B cell (primary cell): ENCODE measurements at regions not wholly inside any gene's neighbourhood (a gene's known extent, or its start where the extent isn't known, plus 50 kb on each side); places are given as distances from the start of the nearest gene placed in this dataset.
A peak's percentile ranks its signal among the peaks of the same experiment; 100 is the strongest.

Source experiments
- ATAC-seq: fragments of 200-7000 bp; cut with Tn5 transposase; one replicate; pipeline ENCODE4 v1.10.0; 2021; ENCODE audit warnings: low read depth, mild to moderate bottlenecking, moderate number of reproducible peaks, moderate library complexity
- CTCF ChIA-PET: fragments of 350-600 bp; sonication (Branson Sonifier 250); formaldehyde crosslinking; loops from one replicate; lab custom pipeline; 2021; ENCODE audit warnings: antibody characterized with exemption, inconsistent platforms; lab: Charles Lee
- POLR2A ChIA-PET: fragments of 350-600 bp; sonication (Branson Sonifier 250); formaldehyde crosslinking; loops from one replicate; lab custom pipeline; 2021; ENCODE audit warnings: antibody characterized with exemption; lab: Charles Lee
- DNase-seq: peaks from one replicate; pipeline ENCODE4 v3.0.0; 2013
- H2AFZ ChIP-seq: 2 replicates; pipeline ENCODE4 v1.6.1; 2012; ENCODE audit warnings: mild to moderate bottlenecking, low read depth, low read length; ENCODE audit not compliant: insufficient read depth, poor library complexity, severe bottlenecking
- H3K27ac ChIP-seq, 2 donors: 1 replicate in 1 of 2; 2 replicates in 1 of 2; pipeline ENCODE4 v1.5.1; 2012 to 2013; ENCODE audit warnings: low read length in 2 of 2, mild to moderate bottlenecking in 2 of 2, moderate library complexity in 1 of 2
- H3K27me3 ChIP-seq, 4 experiments: fragments of 200-600 bp in 1 of 4; sonication (generic) in 1 of 4; replicated peaks in 1 of 4; 1 replicate in 2 of 4; 2 replicates in 2 of 4; pipeline versions ENCODE4 v1.6.1 to v1.7.0; 2013 to 2016; ENCODE audit warnings: low read length in 3 of 4, mild to moderate bottlenecking in 2 of 4, mixed read lengths in 1 of 4, moderate library complexity in 1 of 4; ENCODE audit not compliant: insufficient read depth in 4 of 4, control insufficient read depth in 3 of 4; ENCODE audit errors: control extremely low read depth in 1 of 4
- H3K36me3 ChIP-seq, 2 experiments: replicated peaks in 1 of 2; 1 replicate in 1 of 2; 2 replicates in 1 of 2; pipeline versions ENCODE4 v1.6.1 to v1.7.1; 2013; ENCODE audit warnings: low read length in 1 of 2; ENCODE audit not compliant: insufficient read depth in 2 of 2, control insufficient read depth in 1 of 2; ENCODE audit errors: control extremely low read depth in 1 of 2, extremely low read depth in 1 of 2
- H3K4me1 ChIP-seq, 2 donors: fragments of 200-600 bp in 1 of 2; sonication (generic) in 1 of 2; 1 replicate in 1 of 2; 2 replicates in 1 of 2; pipeline versions ENCODE4 v1.5.1 to v1.6.1; 2013 to 2017; ENCODE audit warnings: low read length in 2 of 2; ENCODE audit not compliant: control insufficient read depth in 2 of 2, insufficient read depth in 2 of 2
- H3K4me2 ChIP-seq: replicated peaks from 2 replicates; pipeline ENCODE3; 2012; ENCODE audit warnings: mild to moderate bottlenecking, low read depth, low read length; ENCODE audit not compliant: poor library complexity, severe bottlenecking
- H3K4me3 ChIP-seq, 5 experiments: fragments of 200-600 bp in 1 of 5; sonication (generic) in 1 of 5; 1 replicate in 3 of 5; 2 replicates in 2 of 5; pipeline versions ENCODE4 v1.5.1 to v1.7.0; 2011 to 2016; ENCODE audit warnings: low read length in 4 of 5, mild to moderate bottlenecking in 4 of 5, low read depth in 2 of 5, control low read depth in 1 of 5, moderate library complexity in 1 of 5; ENCODE audit not compliant: insufficient read depth in 1 of 5; ENCODE audit errors: control extremely low read depth in 1 of 5, extremely low read depth in 1 of 5
- H3K79me2 ChIP-seq: fragments of 200-600 bp; sonication (generic); one replicate; pipeline ENCODE4 v1.6.0; 2016; ENCODE audit warnings: low read length; ENCODE audit not compliant: control insufficient read depth, insufficient read depth
- H3K9ac ChIP-seq: fragments of 200-600 bp; sonication (generic); 2 replicates; pipeline ENCODE4 v1.6.1; 2017; ENCODE audit warnings: mild to moderate bottlenecking, low read length, moderate library complexity
- H3K9me3 ChIP-seq, 3 donors: one replicate each; pipeline versions ENCODE4 v1.6.1 to v1.7.1; 2013; ENCODE audit warnings: low read length in 2 of 3; ENCODE audit not compliant: control insufficient read depth in 2 of 3, insufficient read depth in 1 of 3; ENCODE audit errors: control extremely low read depth in 1 of 3
- H4K20me1 ChIP-seq: 2 replicates; pipeline ENCODE4 v1.6.0; 2012; ENCODE audit warnings: mild to moderate bottlenecking, low read length; ENCODE audit not compliant: insufficient read depth, control insufficient read depth, poor library complexity, severe bottlenecking
- H3K27ac Mint-ChIP-seq: one replicate; pipeline ENCODE4 v1.8.0; 2021; ENCODE audit warnings: mixed read lengths
- H3K27me3 Mint-ChIP-seq: one replicate; pipeline ENCODE4 v1.8.0; 2021; ENCODE audit warnings: mixed read lengths
- H3K4me1 Mint-ChIP-seq: one replicate; pipeline ENCODE4 v1.8.0; 2021; ENCODE audit warnings: mixed read lengths
- H3K4me3 Mint-ChIP-seq: one replicate; pipeline ENCODE4 v1.8.0; 2021; ENCODE audit warnings: mixed read lengths
- H3K9me3 Mint-ChIP-seq: one replicate; pipeline ENCODE4 v1.8.0; 2022; ENCODE audit warnings: mixed read lengths; ENCODE audit not compliant: insufficient read depth
- CTCF ChIP-seq: fragments of 200-600 bp; IDR thresholded peaks from one replicate; pipeline ENCODE4 v1.8.0; 2022; ENCODE audit warnings: antibody characterized with exemption, mild to moderate bottlenecking
- EZH2 ChIP-seq: IDR thresholded peaks from 2 replicates; pipeline ENCODE4 v1.6.1; 2012; ENCODE audit warnings: borderline replicate concordance, low read depth, mild to moderate bottlenecking, moderate library complexity, low read length; ENCODE audit not compliant: insufficient read depth, poor library complexity, severe bottlenecking
- WGBS: methylation state at CpG from one replicate; pipeline ENCODE4 v1.1.5; 2013; ENCODE audit warnings: missing lambda C conversion rate; ENCODE audit not compliant: insufficient coverage; 5-methylcytosine and 5-hydroxymethylcytosine counted together
- intact Hi-C: fragments of 100-400 bp; cut with micrococcal nuclease; formaldehyde crosslinking; loops from one replicate; pipeline ENCODE4 v1.10.0; 2022

- Histone ChIP-seq H3K36me3 (no peaks in the 10 kb centered on the region), H3K27ac (no peak overlapping the region), H3K9me3 (peaks cover 0 to 8% (median 3%) of the 10 kb centered on the region in 3 donors), H3K9ac (no peak overlapping the region), H3K4me2 (no peak overlapping the region), H3K4me3 (no peak overlapping the region), H4K20me1 (no peaks in the 10 kb centered on the region), H3K4me1 (peaks cover 9 to 12% of the 10 kb centered on the region in 2 donors), H3K27me3 (no peaks in the 10 kb centered on the region), H3K79me2 (no peaks in the 10 kb centered on the region), H2AFZ (no peak overlapping the region)
- 100% methylated on average over 5 of the region's 7 CpGs for WGBS
- ChIA-PET CTCF (interaction anchor here (1.1 to 3.1 kb wide), 3 partner anchors 15 to 117 kb away, joined by 3 to 19 read pairs (median 3); no protein-coding TSS in a partner anchor), POLR2A (interaction anchor here (0.6 kb wide), 1 partner anchor 745 kb away, joined by 3 read pairs; no protein-coding TSS in a partner anchor)
- Mint-ChIP-seq H3K27me3 (no peaks in the 10 kb centered on the region), H3K27ac (no peak overlapping the region), H3K4me1 (peaks cover 21% of the 10 kb centered on the region), H3K9me3 (peaks cover 7% of the 10 kb centered on the region), H3K4me3 (no peak overlapping the region)
- intact Hi-C loops: loop anchor here (10.0 kb wide), 1 partner anchor 193 kb away; the partner anchor contains the start of gene SUCO
- TF ChIP-seq CTCF (no peak), EZH2 (no peak)
- ATAC-seq: no peak
- DNase-seq: no peak
Observed at GRCh38 chr1:172727275-172727857, 68.5 kb downstream of the FASLG start.

GRCh38 chr1:172727956-172728603 is 69.2 kb downstream of the FASLG start:
- DNase-seq (peak; percentile 49), ATAC-seq (peak; percentile 67)
- H3K79me2 ChIP-seq: no peaks in the 10 kb centered on the region
- no peak overlapping the region for H2AFZ ChIP-seq
- TF ChIP-seq CTCF (peak; percentile 49), EZH2 (no peak)
- no peaks in the 10 kb centered on the region for H4K20me1 ChIP-seq
- H3K27ac ChIP-seq: no peak overlapping the region
- H3K4me3 Mint-ChIP-seq: no peak overlapping the region
- H3K9me3 Mint-ChIP-seq: peaks cover 7% of the 10 kb centered on the region
- CTCF ChIA-PET: interaction anchor here (1.1 to 1.9 kb wide), 5 partner anchors 9 to 701 kb away, joined by 3 to 6 read pairs (median 3); no protein-coding TSS in a partner anchor
- peaks cover 0 to 8% (median 3%) of the 10 kb centered on the region in 3 donors for H3K9me3 ChIP-seq
- H3K9ac ChIP-seq: no peak overlapping the region
- peaks cover 21% of the 10 kb centered on the region for H3K4me1 Mint-ChIP-seq
- POLR2A ChIA-PET: interaction anchor here (0.6 kb wide), 1 partner anchor 744 kb away, joined by 3 read pairs; no protein-coding TSS in a partner anchor
- peaks cover 9 to 12% of the 10 kb centered on the region in 2 donors for H3K4me1 ChIP-seq
- WGBS: 100% methylated on average over 1 of the region's 1 CpG
- H3K4me3 ChIP-seq: no peak overlapping the region
- H3K27me3 ChIP-seq: no peaks in the 10 kb centered on the region
- intact Hi-C loops: loop anchor here (10.0 kb wide), 1 partner anchor 193 kb away; the partner anchor contains the start of gene SUCO
- no peak overlapping the region for H3K27ac Mint-ChIP-seq
- no peaks in the 10 kb centered on the region for H3K36me3 ChIP-seq
- no peaks in the 10 kb centered on the region for H3K27me3 Mint-ChIP-seq
- H3K4me2 ChIP-seq: no peak overlapping the region
